ENCODE measurements at regions not wholly inside any gene's neighbourhood (a gene's known extent, or its start where the extent isn't known, plus 50 kb on each side); places are given as distances from the start of the nearest gene placed in this dataset.

- no peak for TF ChIP-seq MAX (IDR thresholded peaks at IDR 0.05)
Observed at GRCh38 chr22:49045276-49045675, 782.4 kb downstream of the BRD1 start (continued).

- Histone ChIP-seq H3K79me2 (ENCODE audit: insufficient read depth, low read length) (no peaks in the 10 kb centered on the region), H3K4me1 (ENCODE audit: control insufficient read depth in 1 of 2, insufficient read depth in 2 of 2, low read length in 2 of 2) (no peaks in the 10 kb centered on the region), H3K9me2 (ENCODE audit: insufficient read depth) (no peaks in the 10 kb centered on the region), H3K4me3 (replicated peaks in 1 of 2; ENCODE audit: low read depth in 1 of 2, low read length in 2 of 2) (no peak overlapping the region), H3K27ac (ENCODE audit: low read depth, low read length) (no peak overlapping the region), H2AFZ (ENCODE audit: low read depth, low read length, poor library complexity, severe bottlenecking) (no peak overlapping the region), H4K20me1 (ENCODE audit: insufficient read depth) (no peaks in the 10 kb centered on the region), H3K4me2 (ENCODE audit: low read length) (no peak overlapping the region), H3K27me3 (ENCODE audit: insufficient read depth, low read length) (peaks cover 42% of the 10 kb centered on the region), H3K9me3 (ENCODE audit: control insufficient read depth in 1 of 2, insufficient read depth in 1 of 2, low read depth in 1 of 2, low read length in 2 of 2) (no peaks in the 10 kb centered on the region), H3K9ac (ENCODE audit: low read length) (no peak overlapping the region), H3K36me3 (ENCODE audit: control insufficient read depth in 1 of 2, insufficient read depth in 2 of 2, low read length in 2 of 2) (no peaks in the 10 kb centered on the region)
- POLR2A ChIA-PET: no interaction called here
- TF ChIP-seq CTCF (IDR thresholded peaks at IDR 0.05 in 2 of 3, conservative IDR thresholded peaks at IDR 0.05 in 1 of 3; ENCODE audit: borderline replicate concordance in 1 of 3, insufficient read depth in 1 of 3, low read depth in 2 of 3, low read length in 2 of 3) (no peak), EZH2phosphoT487 (IDR thresholded peaks at IDR 0.05; ENCODE audit: borderline replicate concordance) (no peak), ZBTB33 (IDR thresholded peaks at IDR 0.05; ENCODE audit: extremely low read depth, insufficient replicate concordance, low read length) (no peak), FOSL1 (IDR thresholded peaks at IDR 0.05; ENCODE audit: low read depth) (no peak), REST (IDR thresholded peaks at IDR 0.05; ENCODE audit: low read depth) (no peak), SP1 (IDR thresholded peaks at IDR 0.05; ENCODE audit: low read depth) (no peak), CBX3 (IDR thresholded peaks at IDR 0.05; ENCODE audit: low read depth) (no peak), JUND (IDR thresholded peaks at IDR 0.05) (no peak), ELF1 (IDR thresholded peaks at IDR 0.05; ENCODE audit: borderline replicate concordance, low read depth) (no peak)
- CTCF ChIA-PET: interaction anchor here (5.1 kb wide), 1 partner anchor 261 kb away, joined by 207 read pairs; no protein-coding TSS in a partner anchor
- ATAC-seq (no peak), DNase-seq (ENCODE audit: low read depth, low spot score) (no peak)
- intact Hi-C loops (cut with micrococcal nuclease): no loop called here
- RAD21 ChIA-PET (ENCODE audit: low non-redundant PET in 1 of 2, low total read pairs in 2 of 2, uncharacterized antibody in 2 of 2, unreplicated experiment in 2 of 2): interaction anchor here in 1 of 2 experiments (2.7 kb wide), 1 partner anchor 260 kb away, joined by 40 read pairs; no protein-coding TSS in a partner anchor
- no TSS peak for BruUV-seq (replicated peaks)
Observed at GRCh38 chr22:49044776-49045175, 782.9 kb downstream of the BRD1 start.
